ENCODE measurements at regions not wholly inside any gene's neighbourhood (a gene's known extent, or its start where the extent isn't known, plus 50 kb on each side); places are given as distances from the start of the nearest gene placed in this dataset.

DNA sequence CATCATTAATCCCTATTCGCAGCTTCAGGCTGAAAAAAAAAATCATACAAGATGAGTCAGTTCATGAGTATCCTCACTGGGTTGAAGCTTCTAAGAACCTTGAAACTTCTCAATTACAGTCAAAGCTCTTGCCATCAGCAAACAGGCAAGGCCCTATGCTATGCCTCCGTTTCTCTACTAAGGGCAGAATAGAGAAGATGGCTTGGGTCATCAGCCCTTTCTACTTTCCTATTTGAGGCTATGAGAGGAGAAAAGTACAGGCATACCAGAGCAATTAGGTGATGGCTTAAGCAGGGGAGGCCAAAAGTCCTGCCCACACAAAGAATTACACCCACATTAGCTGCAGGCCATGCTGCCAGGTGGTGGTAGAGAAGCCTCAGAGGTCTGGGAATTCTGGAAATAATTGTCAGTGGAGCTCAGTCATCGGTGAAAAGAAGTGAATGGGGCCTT is 89.0 kb downstream of the MRPL46 start:
- no peaks in the 10 kb centered on the region for H3K27me3 ChIP-seq (ENCODE audit: insufficient read depth)
- H3K4me3 ChIP-seq = no peak overlapping the region
- H3K4me2 ChIP-seq = no peak overlapping the region
- H3K27ac ChIP-seq (ENCODE audit: low read depth) = no peak overlapping the region
- H3K36me3 ChIP-seq (ENCODE audit: insufficient read depth) = no peaks in the 10 kb centered on the region
- Mint-ChIP-seq H3K27me3 (ENCODE audit: insufficient read depth, low read depth, poor library complexity) (peaks cover 8% of the 10 kb centered on the region), H3K9me3 (no peaks in the 10 kb centered on the region), H3K36me3 (ENCODE audit: low read depth) (no peaks in the 10 kb centered on the region), H3K27ac (no peak overlapping the region), H3K4me1 (peaks cover 10% of the 10 kb centered on the region; the same call in 2 of the 3 replicates), H3K4me3 (no peak overlapping the region)
- no peak for DNase-seq (ENCODE audit: low spot score)
- H3F3A ChIP-seq (replicated peaks; ENCODE audit: low read depth) = no peaks in the 10 kb centered on the region
- ATAC-seq = no peak
- H3K4me1 ChIP-seq (ENCODE audit: insufficient read depth) = peaks cover 11% of the 10 kb centered on the region
- H4K20me1 ChIP-seq (replicated peaks; ENCODE audit: insufficient read depth) = no peaks in the 10 kb centered on the region
- TF ChIP-seq, protein P1, sequence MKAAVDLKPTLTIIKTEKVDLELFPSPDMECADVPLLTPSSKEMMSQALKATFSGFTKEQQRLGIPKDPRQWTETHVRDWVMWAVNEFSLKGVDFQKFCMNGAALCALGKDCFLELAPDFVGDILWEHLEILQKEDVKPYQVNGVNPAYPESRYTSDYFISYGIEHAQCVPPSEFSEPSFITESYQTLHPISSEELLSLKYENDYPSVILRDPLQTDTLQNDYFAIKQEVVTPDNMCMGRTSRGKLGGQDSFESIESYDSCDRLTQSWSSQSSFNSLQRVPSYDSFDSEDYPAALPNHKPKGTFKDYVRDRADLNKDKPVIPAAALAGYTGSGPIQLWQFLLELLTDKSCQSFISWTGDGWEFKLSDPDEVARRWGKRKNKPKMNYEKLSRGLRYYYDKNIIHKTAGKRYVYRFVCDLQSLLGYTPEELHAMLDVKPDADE (IDR thresholded peaks at IDR 0.05) = no peak
- TF ChIP-seq STAT1 (IDR thresholded peaks at IDR 0.05; ENCODE audit: unreplicated experiment) = no peak
- H3K79me2 ChIP-seq (replicated peaks; ENCODE audit: insufficient read depth) = no peaks in the 10 kb centered on the region
- H2AFZ ChIP-seq = no peak overlapping the region
- 0 out of 2 replicates have a peak, but pooled peaks cover 5% of the 10 kb centered on the region for H3K9me2 ChIP-seq (ENCODE audit: insufficient read depth)

DNA sequence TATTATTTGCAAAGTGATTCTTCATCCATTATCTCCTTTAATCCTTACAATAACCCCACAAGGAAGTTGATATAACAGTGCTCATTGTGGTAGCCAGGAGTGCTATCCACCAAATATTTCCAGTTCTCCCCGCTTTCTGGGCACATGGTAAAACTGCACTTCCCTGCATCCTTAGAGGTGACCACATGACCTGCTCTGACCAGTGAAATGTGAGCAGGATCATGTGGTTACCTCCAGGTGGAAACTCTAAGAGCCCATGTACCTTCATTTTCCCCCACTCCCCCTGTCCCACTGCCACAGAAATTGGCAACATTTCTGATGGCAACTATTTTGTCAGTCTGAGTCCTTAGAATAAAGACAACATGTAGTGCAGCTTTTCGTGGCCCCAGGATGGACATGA is 89.7 kb downstream of the MRPL46 start:
- Histone ChIP-seq H3K27ac (ENCODE audit: low read depth) (no peak overlapping the region), H4K20me1 (replicated peaks; ENCODE audit: insufficient read depth) (no peaks in the 10 kb centered on the region), H3K79me2 (replicated peaks; ENCODE audit: insufficient read depth) (no peaks in the 10 kb centered on the region), H3F3A (replicated peaks; ENCODE audit: low read depth) (no peaks in the 10 kb centered on the region), H3K4me3 (no peak overlapping the region), H3K27me3 (ENCODE audit: insufficient read depth) (no peaks in the 10 kb centered on the region), H3K9me2 (ENCODE audit: insufficient read depth) (0 out of 2 replicates have a peak, but pooled peaks cover 9% of the 10 kb centered on the region), H3K4me1 (ENCODE audit: insufficient read depth) (peaks cover 11% of the 10 kb centered on the region), H2AFZ (no peak overlapping the region), H3K36me3 (ENCODE audit: insufficient read depth) (no peaks in the 10 kb centered on the region), H3K4me2 (no peak overlapping the region)
- Mint-ChIP-seq H3K9me3 (no peaks in the 10 kb centered on the region), H3K36me3 (ENCODE audit: low read depth) (no peaks in the 10 kb centered on the region), H3K4me3 (no peak overlapping the region), H3K27me3 (ENCODE audit: insufficient read depth, low read depth, poor library complexity) (peaks cover 8% of the 10 kb centered on the region), H3K4me1 (peaks cover 10% of the 10 kb centered on the region; the same call in 2 of the 3 replicates), H3K27ac (no peak overlapping the region)
- ATAC-seq (no peak), DNase-seq (ENCODE audit: low spot score) (no peak)
- TF ChIP-seq, protein P1 (IDR thresholded peaks at IDR 0.05) = no peak
- TF ChIP-seq POLR2AphosphoS5 (IDR thresholded peaks at IDR 0.05; ENCODE audit: low read depth) (no peak), JUNB (IDR thresholded peaks at IDR 0.05; ENCODE audit: unreplicated experiment) (no peak), EZH2phosphoT487 (IDR thresholded peaks at IDR 0.05; ENCODE audit: unreplicated experiment) (no peak), ZNF114 (CRISPR knock-in tag; IDR thresholded peaks at IDR 0.05) (no peak), STAT1 (IDR thresholded peaks at IDR 0.05; ENCODE audit: unreplicated experiment) (no peak), CREB1 (CRISPR knock-in tag; IDR thresholded peaks at IDR 0.05; ENCODE audit: low read depth) (no peak), CTCF (conservative IDR thresholded peaks at IDR 0.05; ENCODE audit: low read depth in 2 of 2) (no peak), REST (IDR thresholded peaks at IDR 0.05; ENCODE audit: unreplicated experiment) (no peak)
